22Rv1 (cell line): ENCODE measurements at regions not wholly inside any gene's neighbourhood (a gene's known extent, or its start where the extent isn't known, plus 50 kb on each side); places are given as distances from the start of the nearest gene placed in this dataset.

Source experiments
- ZFX ChIP-seq: fragments of 450-650 bp; IDR thresholded peaks from 2 replicates; pipeline ENCODE4 v1.6.1; 2017; ENCODE audit warnings: antibody characterized with exemption, borderline replicate concordance
- TF ChIP-seq, protein P1 (sequence below): fragments of 450-650 bp; IDR thresholded peaks from 2 replicates; pipeline ENCODE4 v1.5.1; 2017; ENCODE audit warnings: mild to moderate bottlenecking

GRCh38 chr22:34395370-34395769 lies 475.1 kb upstream of the LARGE1 start:
- TF ChIP-seq, protein P1, sequence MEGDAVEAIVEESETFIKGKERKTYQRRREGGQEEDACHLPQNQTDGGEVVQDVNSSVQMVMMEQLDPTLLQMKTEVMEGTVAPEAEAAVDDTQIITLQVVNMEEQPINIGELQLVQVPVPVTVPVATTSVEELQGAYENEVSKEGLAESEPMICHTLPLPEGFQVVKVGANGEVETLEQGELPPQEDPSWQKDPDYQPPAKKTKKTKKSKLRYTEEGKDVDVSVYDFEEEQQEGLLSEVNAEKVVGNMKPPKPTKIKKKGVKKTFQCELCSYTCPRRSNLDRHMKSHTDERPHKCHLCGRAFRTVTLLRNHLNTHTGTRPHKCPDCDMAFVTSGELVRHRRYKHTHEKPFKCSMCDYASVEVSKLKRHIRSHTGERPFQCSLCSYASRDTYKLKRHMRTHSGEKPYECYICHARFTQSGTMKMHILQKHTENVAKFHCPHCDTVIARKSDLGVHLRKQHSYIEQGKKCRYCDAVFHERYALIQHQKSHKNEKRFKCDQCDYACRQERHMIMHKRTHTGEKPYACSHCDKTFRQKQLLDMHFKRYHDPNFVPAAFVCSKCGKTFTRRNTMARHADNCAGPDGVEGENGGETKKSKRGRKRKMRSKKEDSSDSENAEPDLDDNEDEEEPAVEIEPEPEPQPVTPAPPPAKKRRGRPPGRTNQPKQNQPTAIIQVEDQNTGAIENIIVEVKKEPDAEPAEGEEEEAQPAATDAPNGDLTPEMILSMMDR = no peak
- TF ChIP-seq ZFX = no peak
